NCI-H1105 (cell line): ENCODE measurements at regions not wholly inside any gene's neighbourhood (a gene's known extent, or its start where the extent isn't known, plus 50 kb on each side); places are given as distances from the start of the nearest gene placed in this dataset.

Source experiments
- DNase-seq: peaks from one replicate; lab custom pipeline; 2025; lab: John Stamatoyannopoulos, UW

- DNase-seq = no peak
These were observed 138.1 kb upstream of the POM121L12 start for GRCh38 chr7:52897288-52897687.

GRCh38 chr7:52877240-52877639 is 158.2 kb upstream of the POM121L12 start:
- no peak for DNase-seq

- no peak for DNase-seq
These were observed 159.0 kb upstream of the POM121L12 start for GRCh38 chr7:52876402-52876801.

GRCh38 chr7:52863652-52864051 is 171.8 kb upstream of the POM121L12 start:
- DNase-seq = no peak

GRCh38 chr7:52862321-52862720 is 173.1 kb upstream of the POM121L12 start:
- no peak for DNase-seq

- no peak for DNase-seq
These were observed 178.1 kb upstream of the POM121L12 start for GRCh38 chr7:52857367-52857766.

- no peak for DNase-seq
These were observed 180.8 kb upstream of the POM121L12 start for GRCh38 chr7:52854681-52855080.

GRCh38 chr7:52851547-52851946 is 183.9 kb upstream of the POM121L12 start:
- DNase-seq = no peak

- no peak for DNase-seq
These were observed 192.0 kb upstream of the POM121L12 start for GRCh38 chr7:52843436-52843835.

GRCh38 chr7:52842202-52842900 is 193.1 kb upstream of the POM121L12 start:
- DNase-seq = no peak

GRCh38 chr7:52838981-52839411 is 196.4 kb upstream of the POM121L12 start:
- DNase-seq = no peak

GRCh38 chr7:52831321-52831720 is 204.1 kb upstream of the POM121L12 start:
- no peak for DNase-seq

GRCh38 chr7:52830801-52831200 is 204.6 kb upstream of the POM121L12 start:
- DNase-seq = no peak

GRCh38 chr7:52826515-52827265 is 208.7 kb upstream of the POM121L12 start:
- no peak for DNase-seq

- DNase-seq = no peak
These were observed 209.8 kb upstream of the POM121L12 start for GRCh38 chr7:52825611-52826010.

- no peak for DNase-seq
These were observed 223.9 kb upstream of the POM121L12 start for GRCh38 chr7:52811537-52811936.

- no peak for DNase-seq
These were observed 235.6 kb upstream of the POM121L12 start for GRCh38 chr7:52799817-52800216.

GRCh38 chr7:52797801-52798200 is 237.6 kb upstream of the POM121L12 start:
- DNase-seq = no peak

GRCh38 chr7:52794621-52795020 is 240.8 kb upstream of the POM121L12 start:
- DNase-seq = peak; percentile 79

GRCh38 chr7:52791176-52791700 is 244.2 kb upstream of the POM121L12 start:
- no peak for DNase-seq

GRCh38 chr7:52786174-52786573 is 249.3 kb upstream of the POM121L12 start:
- no peak for DNase-seq

GRCh38 chr7:52782348-52782747 is 253.1 kb upstream of the POM121L12 start:
- no peak for DNase-seq

- no peak for DNase-seq
These were observed 254.2 kb upstream of the POM121L12 start for GRCh38 chr7:52781250-52781649.
